ENCODE measurements at regions not wholly inside any gene's neighbourhood (a gene's known extent, or its start where the extent isn't known, plus 50 kb on each side); places are given as distances from the start of the nearest gene placed in this dataset.
A peak's percentile ranks its signal among the peaks of the same experiment; 100 is the strongest.

GRCh38 chr9:109883623-109884022 is 103.6 kb downstream of the PALM2AKAP2 start:
- no peak for DNase-seq (ENCODE audit: low read depth in 2 of 2)

- DNase-seq (ENCODE audit: low read depth in 2 of 2), result no peak
Measured at GRCh38 chr9:109886041-109886440, 106.0 kb downstream of the PALM2AKAP2 start.

DNA sequence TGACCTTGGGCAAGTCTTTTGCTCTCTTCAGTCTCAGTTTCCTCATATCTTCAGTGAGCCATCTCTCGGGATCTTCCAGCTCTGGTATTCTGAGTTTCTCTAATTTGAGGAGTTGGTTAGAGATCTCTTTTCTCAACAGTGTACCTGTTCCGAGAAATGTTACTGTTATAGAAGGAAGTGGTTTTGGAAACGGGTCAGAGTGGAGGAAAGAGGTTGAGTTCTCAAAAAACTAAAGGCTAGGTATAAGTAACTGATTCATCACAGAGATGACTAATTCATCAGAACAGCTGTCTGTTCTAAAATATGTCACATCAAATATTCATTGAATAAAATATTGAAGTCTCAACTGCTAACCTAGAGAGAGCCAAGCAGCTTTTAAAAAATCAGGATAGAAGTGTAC is 106.6 kb downstream of the PALM2AKAP2 start:
- DNase-seq (ENCODE audit: low read depth in 2 of 2), result no peak

- DNase-seq (ENCODE audit: low read depth in 2 of 2), result peak; percentile 66 to 77
Measured at GRCh38 chr9:109887079-109887478, 107.1 kb downstream of the PALM2AKAP2 start.

DNA sequence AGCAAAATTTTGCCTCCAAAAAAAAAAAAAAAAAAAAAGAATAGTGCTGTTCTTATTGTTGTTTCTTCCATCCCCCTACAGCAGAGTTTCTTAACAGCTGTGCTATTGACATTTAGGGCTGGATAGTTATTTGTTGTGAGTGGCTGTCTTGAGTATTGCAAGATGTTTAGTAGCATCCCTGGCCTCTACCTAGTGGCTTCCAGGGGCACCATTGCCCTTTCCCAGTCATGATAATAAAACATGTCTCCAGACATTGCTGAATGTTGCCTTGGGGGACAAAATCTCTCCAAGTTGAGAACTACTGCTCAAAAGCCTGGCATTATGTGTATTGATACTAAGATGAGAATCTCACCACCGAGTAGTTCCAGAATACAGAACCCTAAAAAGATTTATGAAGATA is 108.7 kb downstream of the PALM2AKAP2 start:
- DNase-seq (ENCODE audit: low read depth in 2 of 2), result no peak

DNA sequence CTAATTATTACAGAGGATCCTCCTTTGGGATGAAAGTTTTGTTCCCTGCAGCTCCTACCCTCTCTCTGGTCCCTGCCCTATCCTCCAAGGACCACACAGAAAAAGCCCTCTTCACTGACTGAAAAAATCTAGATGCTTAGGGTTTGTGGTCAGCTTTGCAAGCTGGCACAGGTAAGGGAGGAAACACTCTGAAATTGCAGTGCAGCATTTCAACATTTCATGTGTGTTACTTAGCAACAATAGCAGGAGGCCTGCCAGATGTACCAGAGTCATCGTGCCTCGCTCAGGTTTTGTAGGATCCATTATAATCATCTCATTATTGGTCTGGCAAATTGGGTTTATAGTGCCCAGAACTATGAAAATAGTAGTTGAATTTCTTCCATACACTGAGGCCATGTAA is 109.5 kb downstream of the PALM2AKAP2 start:
- no peak for DNase-seq (ENCODE audit: low read depth in 2 of 2)

- no peak for DNase-seq (ENCODE audit: low read depth in 2 of 2)
Measured at GRCh38 chr9:109893241-109893640, 113.2 kb downstream of the PALM2AKAP2 start.

GRCh38 chr9:109894473-109894872 is 114.5 kb downstream of the PALM2AKAP2 start:
- no peak for DNase-seq (ENCODE audit: low read depth in 2 of 2)

- no peak for DNase-seq (ENCODE audit: low read depth in 2 of 2)
Measured at GRCh38 chr9:109894921-109895758, 115.1 kb downstream of the PALM2AKAP2 start.

GRCh38 chr9:109901201-109901600 is 121.2 kb downstream of the PALM2AKAP2 start:
- DNase-seq (ENCODE audit: low read depth in 2 of 2), result no peak

- DNase-seq (ENCODE audit: low read depth in 2 of 2), result peak in 1 of 2 experiments; percentile 52
Measured at GRCh38 chr9:109903515-109904138, 123.6 kb downstream of the PALM2AKAP2 start.

DNA sequence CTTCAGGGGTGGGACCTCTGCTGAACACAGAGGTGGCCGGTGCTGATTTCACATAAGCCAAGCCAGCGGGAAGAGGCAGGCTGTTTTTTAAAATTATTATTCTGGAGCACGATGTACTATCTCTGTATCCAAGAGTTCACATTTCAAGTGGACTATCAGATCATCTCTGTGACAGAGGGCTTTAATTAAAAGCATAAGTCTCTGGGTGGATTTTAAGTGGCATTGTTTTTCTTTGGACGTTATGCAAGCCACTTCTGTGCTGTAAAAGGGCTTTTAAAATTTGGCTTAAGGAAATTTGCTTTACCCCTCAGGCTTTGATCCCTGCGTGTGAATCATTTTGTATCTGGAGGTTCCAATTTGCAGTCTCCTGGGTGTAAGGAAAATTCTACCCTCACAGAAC is 124.7 kb downstream of the PALM2AKAP2 start:
- no peak for DNase-seq (ENCODE audit: low read depth in 2 of 2)

DNA sequence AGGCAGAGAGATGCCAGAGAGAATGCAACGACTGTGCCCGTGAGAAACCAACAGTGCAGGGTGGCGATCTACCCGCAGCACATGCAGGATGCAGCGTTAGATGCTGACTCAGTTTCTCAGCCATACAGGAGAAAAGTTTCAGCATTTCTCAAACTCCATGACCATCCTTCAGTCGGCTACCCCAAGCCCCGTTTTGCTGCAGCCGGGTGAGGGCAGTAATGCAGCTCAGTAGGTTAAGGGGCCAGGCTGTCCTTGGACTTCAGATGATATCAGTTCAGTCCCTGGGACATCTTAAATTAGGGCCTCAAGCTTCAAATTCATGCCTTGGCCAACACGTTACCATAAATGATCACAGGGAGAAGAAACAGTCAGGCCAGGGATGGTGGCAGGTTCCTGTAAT is 125.5 kb downstream of the PALM2AKAP2 start:
- DNase-seq (ENCODE audit: low read depth in 2 of 2), result no peak

DNA sequence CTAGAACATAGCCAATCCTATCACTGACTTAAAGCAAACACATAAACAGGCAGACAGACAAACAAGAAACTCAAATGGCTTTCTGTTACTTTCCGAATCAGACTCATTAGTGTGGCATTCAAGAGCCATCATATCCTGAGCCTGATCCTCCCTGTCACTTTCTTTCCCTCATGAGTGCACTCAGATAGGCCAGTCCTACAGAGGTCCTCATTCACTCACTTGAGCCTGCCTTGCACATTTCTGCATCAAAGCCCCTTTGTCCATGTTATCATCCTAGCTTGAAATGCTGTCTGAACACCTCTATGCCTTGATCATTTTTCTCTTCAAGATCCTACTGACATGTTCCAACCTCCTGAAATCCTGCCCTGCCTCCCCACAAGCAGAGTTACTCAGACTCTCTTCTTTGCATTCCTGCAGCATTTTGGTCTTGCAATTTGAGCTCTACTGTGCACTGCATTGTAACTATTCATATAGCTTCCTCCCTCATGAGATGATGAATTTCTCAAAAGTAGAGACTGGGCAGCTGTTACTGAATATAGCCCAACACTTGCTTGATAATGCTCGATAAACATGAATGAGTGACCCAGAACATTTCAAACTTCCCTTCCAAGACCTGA is 126.9 kb downstream of the PALM2AKAP2 start:
- DNase-seq (ENCODE audit: low read depth in 2 of 2), result peak in 1 of 2 experiments; percentile 54

DNA sequence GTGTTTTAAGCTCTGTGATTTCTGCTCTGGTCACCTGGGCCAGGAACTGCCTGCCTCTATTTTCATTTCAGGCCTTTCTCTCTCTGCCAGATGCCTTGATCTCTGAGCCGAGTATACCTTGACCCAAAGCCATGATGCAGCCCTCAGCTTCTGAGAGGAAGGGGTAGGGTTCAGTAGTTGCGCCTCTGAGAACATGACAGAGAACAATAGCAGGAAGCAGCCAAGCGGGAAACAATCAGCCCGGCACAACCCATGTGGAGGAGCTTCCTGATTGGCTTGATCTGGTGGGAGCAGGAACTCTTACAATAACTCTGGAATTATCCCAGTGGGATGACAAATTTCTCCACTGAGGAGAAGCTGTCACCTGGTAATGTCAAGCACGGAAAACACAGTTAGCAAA is 127.4 kb downstream of the PALM2AKAP2 start:
- no peak for DNase-seq (ENCODE audit: low read depth in 2 of 2)

GRCh38 chr9:109907810-109908458 is 127.9 kb downstream of the PALM2AKAP2 start:
- DNase-seq (ENCODE audit: low read depth in 2 of 2), result no peak

DNA sequence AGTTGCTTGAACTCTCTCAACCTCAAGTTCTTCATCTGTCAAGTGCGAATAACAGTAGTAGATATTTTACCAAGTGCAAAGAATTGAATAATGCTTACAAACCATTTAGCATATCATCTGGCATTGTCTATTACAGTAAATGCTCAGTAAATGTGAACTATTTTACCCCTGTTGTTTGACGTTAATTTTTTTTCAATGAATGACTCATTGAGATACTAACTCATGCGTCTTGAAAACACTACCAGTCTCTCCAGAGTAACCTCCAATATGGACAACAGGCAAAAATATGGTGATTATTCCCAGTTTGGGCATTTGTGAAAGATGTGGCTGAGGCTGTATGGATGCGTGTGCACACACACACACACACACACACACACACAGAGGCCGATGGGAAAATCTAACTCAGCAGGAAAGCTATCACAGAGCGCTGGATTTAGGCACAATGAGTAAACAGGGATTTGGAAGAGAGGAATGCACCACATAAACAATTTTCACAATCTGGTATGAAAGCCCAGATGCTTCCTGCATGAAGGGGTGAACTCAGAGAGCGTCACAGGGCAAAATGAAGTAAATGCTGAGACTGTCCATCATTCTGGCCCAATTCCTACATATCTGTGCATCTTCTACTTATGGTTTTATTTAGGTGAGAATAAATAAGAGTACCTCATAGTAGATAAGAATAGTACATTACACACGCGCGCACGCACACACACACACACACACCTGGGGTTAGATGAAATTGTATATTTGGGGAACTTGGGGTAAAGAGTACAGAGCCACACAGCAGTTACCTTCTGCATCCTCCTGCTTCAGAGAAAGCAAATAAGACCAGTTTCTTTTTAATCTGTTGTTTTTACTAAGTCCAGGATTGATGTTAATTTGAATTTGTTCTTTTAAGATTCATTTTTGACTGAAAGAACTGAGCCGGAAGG is 128.7 kb downstream of the PALM2AKAP2 start:
- peak in 1 of 2 experiments; percentile 42 for DNase-seq (ENCODE audit: low read depth in 2 of 2)

- peak; percentile 71 for DNase-seq (ENCODE audit: low read depth in 2 of 2)
Measured at GRCh38 chr9:109910671-109911518, 130.9 kb downstream of the PALM2AKAP2 start.

DNA sequence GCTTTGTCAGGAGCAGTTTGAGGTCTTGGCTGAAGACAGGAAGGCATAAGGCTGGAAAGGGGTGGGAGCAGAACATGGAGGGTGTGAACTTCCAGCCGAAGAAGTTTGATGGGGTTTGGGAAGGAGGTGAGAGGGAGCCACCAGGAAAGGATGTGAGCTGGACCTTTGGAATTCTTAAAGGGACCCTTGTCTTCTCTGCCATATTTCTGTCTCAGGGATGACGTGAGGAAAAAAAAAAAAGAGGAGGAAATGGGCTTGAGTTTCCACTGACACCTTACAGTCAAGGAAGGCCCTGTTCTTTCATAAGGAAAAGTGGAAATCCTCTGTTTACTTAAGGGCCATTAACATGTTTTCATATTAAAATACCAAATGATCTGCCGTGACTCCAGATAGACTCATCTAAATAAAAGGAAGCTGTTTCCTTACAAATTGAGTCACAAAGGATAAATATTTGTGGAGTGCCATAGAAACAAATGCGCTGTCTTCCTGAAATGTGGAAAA is 132.1 kb downstream of the PALM2AKAP2 start:
- no peak for DNase-seq (ENCODE audit: low read depth in 2 of 2)
